Muscle layer of colon (tissue), 2 donors: ENCODE measurements at regions not wholly inside any gene's neighbourhood (a gene's known extent, or its start where the extent isn't known, plus 50 kb on each side); places are given as distances from the start of the nearest gene placed in this dataset.

Experiments
- H3K27ac ChIP-seq: one replicate; pipeline ENCODE4 v1.7.0; 2013; ENCODE audit warnings: low read depth, mild to moderate bottlenecking, low read length, moderate library complexity
- H3K27me3 ChIP-seq, 2 donors: one replicate each; pipeline ENCODE4 v1.7.0; 2013; ENCODE audit warnings: low read length in 2 of 2, mild to moderate bottlenecking in 2 of 2; ENCODE audit not compliant: insufficient read depth in 2 of 2, control insufficient read depth in 1 of 2
- H3K36me3 ChIP-seq: one replicate; pipeline ENCODE4 v1.7.0; 2013; ENCODE audit warnings: mild to moderate bottlenecking, low read length; ENCODE audit not compliant: insufficient read depth
- H3K4me1 ChIP-seq: one replicate; pipeline ENCODE4 v1.7.0; 2013; ENCODE audit warnings: mild to moderate bottlenecking, low read length; ENCODE audit not compliant: insufficient read depth
- H3K4me3 ChIP-seq, 2 donors: one replicate each; pipeline ENCODE4 v1.7.0; 2013; ENCODE audit warnings: low read length in 2 of 2, low read depth in 1 of 2, mild to moderate bottlenecking in 1 of 2, moderate library complexity in 1 of 2
- H3K9ac ChIP-seq: one replicate; pipeline ENCODE4 v1.7.0; 2013; ENCODE audit warnings: low read length
- H3K9me3 ChIP-seq: one replicate; pipeline ENCODE4 v1.7.0; 2013; ENCODE audit warnings: mild to moderate bottlenecking, low read length
- donor health status: abdominal sarcoma.
- donor health status: Adenocarcinoma of cecum.

DNA sequence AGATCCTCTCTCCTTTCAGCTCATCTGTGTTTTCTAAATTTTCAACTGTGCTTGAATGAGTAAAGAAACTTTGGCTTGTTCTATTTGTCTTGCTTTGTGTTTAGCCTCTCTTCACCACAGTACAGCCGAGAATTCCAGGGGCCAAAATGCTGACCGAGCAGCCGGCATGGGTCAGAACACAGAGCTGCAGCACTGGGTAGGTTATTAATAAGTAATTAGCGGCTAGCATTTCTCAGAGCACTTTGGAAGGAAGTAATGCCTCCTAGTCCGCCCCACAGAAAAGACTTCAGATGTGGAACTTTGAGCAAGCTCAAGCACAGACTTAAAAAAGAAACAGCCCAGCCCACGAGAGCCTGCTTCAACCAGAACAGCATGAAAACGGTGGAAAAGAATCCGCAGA, 343.9 kb downstream of the ARRDC4 start:
- H3K4me3 ChIP-seq, result no peak overlapping the region
- H3K9me3 ChIP-seq, result no peaks in the 10 kb centered on the region
- H3K36me3 ChIP-seq, result no peaks in the 10 kb centered on the region
- peaks cover 4% of the 10 kb centered on the region for H3K4me1 ChIP-seq
- H3K9ac ChIP-seq, result no peak overlapping the region
- H3K27ac ChIP-seq, result no peak overlapping the region
- no peaks in the 10 kb centered on the region for H3K27me3 ChIP-seq

DNA sequence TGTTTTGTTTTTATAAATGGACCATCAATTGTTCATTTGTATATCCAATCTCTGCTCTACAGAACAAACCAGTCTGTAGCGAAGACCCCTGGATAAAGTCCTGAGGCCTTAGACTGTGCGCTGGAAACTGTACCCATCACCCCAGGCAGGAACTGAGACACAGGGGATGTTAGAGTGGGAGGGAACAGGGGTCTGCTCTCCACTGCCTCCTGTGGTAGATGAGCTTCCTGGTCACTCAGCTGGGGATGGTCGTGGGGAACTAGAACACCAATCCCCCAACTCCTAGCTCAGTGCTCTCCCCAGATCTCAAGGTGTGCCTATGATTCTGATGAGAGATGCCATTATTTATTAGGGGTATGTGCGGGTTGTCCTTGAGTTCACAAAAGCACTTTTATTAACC, 340.2 kb upstream of the IGF1R start:
- Histone ChIP-seq H3K36me3 (no peaks in the 10 kb centered on the region), H3K27me3 (no peaks in the 10 kb centered on the region), H3K9me3 (no peaks in the 10 kb centered on the region), H3K4me3 (no peak overlapping the region), H3K9ac (no peak overlapping the region), H3K27ac (no peak overlapping the region), H3K4me1 (peaks cover 10% of the 10 kb centered on the region)

DNA sequence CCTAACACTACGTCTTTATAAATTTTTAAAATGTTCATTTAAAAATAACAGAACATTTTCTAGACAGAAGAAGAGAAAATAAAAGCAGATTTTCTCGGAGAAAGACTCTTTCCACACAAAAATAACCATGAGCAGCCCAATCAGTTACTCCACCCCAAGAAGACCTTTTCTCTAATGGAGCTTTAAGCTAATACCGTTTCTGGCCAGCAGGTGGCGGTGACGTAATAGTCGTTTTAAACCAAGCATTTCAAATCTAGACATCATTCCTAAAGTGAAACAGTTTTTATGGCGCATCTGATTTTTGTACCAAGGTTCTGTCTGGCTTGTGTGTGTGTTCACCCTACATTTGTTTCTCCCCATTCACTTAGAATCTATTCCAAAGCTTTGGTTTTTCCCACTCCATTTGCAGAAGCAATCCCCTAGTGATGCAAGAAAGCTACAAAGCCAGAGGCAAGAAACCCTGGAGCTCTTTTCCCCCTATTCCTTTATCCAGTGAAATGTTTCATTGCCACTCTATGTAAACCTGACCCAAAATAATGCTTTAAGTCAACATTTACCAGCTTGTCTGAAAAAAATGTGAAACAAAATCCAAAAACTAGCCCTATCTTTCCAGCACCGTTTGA, 336.7 kb upstream of the IGF1R start:
- Histone ChIP-seq H3K36me3 (no peaks in the 10 kb centered on the region), H3K4me1 (peaks cover 6% of the 10 kb centered on the region), H3K9me3 (no peaks in the 10 kb centered on the region), H3K9ac (no peak overlapping the region), H3K27me3 (no peaks in the 10 kb centered on the region), H3K4me3 (no peak overlapping the region), H3K27ac (no peak overlapping the region)

DNA sequence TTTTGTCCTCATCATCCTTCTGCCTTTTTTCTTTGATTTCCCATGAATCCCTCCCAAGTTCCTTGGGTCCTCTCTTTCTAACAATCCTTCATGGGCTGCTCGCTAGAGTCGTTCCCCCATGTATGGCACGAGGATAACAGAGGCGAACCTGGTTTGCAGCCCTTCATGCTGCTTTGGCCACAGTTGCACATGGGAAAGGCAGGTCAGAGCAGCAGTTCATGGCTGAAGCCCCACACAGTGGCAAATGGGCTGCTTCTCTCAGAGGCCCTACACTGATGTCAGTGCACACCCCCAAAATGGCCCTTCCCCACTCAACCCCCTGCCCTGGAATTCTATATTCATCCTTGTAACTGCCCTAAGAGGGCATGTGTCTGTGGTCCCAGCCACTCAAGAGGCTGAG, 335.4 kb upstream of the IGF1R start:
- H3K27ac ChIP-seq, result no peak overlapping the region
- no peaks in the 10 kb centered on the region for H3K9me3 ChIP-seq
- no peak overlapping the region for H3K9ac ChIP-seq
- H3K36me3 ChIP-seq, result no peaks in the 10 kb centered on the region
- peaks cover 6% of the 10 kb centered on the region for H3K4me1 ChIP-seq
- no peaks in the 10 kb centered on the region for H3K27me3 ChIP-seq
- H3K4me3 ChIP-seq, result no peak overlapping the region

DNA sequence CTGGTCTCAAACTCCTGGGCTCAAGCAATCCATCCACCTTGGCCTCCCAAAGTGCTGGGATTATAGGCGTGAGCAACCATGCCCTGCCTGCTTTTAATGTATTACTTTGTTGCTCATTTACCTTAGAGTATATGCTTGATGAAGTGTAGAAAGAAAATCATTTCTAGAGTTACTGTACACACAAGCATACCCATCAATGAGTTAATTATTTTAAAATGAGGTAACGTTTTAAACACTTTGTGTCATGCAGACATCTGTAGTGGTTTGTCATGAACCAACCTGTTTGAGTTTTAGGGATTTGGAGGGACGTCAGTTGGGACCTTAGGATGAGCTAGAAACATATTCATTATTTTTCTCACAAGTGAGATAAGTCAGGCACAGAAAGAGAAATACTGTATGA, 332.4 kb upstream of the IGF1R start:
- Histone ChIP-seq H3K27ac (no peak overlapping the region), H3K9me3 (no peaks in the 10 kb centered on the region), H3K27me3 (no peaks in the 10 kb centered on the region), H3K36me3 (no peaks in the 10 kb centered on the region), H3K4me3 (no peak overlapping the region), H3K4me1 (peaks cover 6% of the 10 kb centered on the region), H3K9ac (no peak overlapping the region)

DNA sequence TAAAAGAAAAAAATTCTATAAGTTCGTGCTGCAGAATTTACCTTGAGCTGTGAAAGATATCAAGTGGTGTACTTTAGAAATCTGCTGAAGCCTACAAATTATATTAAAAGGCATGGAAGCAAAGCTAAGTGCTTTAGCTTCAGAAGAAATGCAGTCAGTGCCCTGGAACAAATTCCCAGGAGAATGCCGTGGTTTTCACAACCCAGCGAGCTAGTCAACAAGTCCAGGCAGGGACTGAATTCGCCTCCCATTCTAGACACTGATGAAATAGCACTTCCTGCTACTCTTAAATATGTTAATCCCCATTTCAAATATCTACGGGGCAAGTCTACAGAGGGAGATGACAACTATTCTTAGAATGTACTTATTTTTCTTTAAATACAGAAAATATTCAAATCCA, 326.4 kb upstream of the IGF1R start:
- Histone ChIP-seq H3K27ac (no peak overlapping the region), H3K4me1 (no peaks in the 10 kb centered on the region), H3K27me3 (no peaks in the 10 kb centered on the region), H3K9me3 (no peaks in the 10 kb centered on the region), H3K36me3 (no peaks in the 10 kb centered on the region), H3K4me3 (no peak overlapping the region), H3K9ac (no peak overlapping the region)

DNA sequence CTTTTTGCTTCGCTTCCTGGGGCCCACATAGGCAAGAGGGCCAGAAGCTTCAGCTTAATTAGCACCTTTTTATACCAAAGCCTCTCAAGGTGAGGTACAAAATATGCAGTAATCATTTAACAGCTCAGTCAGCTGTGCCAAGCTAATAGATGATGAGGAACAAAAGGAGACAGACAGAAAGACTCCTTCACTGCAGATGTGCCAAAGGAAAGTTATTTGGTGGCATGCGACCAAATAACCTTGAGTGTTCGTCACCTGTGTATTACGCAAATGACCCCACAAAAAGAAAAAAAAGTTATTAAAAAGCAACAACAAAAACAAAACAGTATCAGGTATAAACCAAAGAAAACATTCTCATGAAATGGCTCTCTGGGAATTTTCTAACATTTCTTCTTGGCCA, 325.8 kb upstream of the IGF1R start:
- Histone ChIP-seq H3K4me1 (no peaks in the 10 kb centered on the region), H3K9me3 (no peaks in the 10 kb centered on the region), H3K9ac (no peak overlapping the region), H3K36me3 (no peaks in the 10 kb centered on the region), H3K27me3 (no peaks in the 10 kb centered on the region), H3K4me3 (no peak overlapping the region), H3K27ac (no peak overlapping the region)

DNA sequence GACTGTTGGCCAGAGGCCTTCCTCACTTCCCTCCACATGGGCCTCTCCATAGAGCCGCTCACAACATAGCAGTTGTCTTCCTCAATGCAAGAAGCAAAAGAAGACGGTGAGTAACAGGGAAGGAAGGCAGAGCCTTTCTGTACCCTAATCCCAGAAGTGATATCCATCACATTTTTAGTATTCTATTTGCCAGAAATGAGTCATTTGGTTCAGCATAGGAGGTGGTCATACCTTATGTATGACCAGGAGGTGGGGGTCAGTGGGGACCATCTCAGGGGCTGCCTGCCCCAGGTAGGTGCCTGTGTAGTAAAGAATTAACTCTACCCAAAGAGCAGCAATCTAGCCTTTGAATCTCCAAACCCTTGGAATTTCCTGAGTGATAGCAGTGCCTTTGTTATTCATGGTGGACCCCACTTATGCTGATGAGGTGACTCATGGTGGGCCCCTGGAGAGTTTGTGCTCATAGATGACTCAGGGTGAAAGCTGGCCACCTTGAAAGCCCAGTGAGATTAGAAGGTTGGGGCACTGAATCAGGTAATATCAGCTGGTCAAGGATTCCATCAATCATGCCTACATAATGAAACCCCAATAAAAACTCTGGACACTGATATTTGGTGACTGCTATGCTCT, 323.9 kb upstream of the IGF1R start:
- Histone ChIP-seq H3K27ac (no peak overlapping the region), H3K27me3 (no peaks in the 10 kb centered on the region), H3K9me3 (no peaks in the 10 kb centered on the region), H3K9ac (no peak overlapping the region), H3K36me3 (no peaks in the 10 kb centered on the region), H3K4me3 (no peak overlapping the region), H3K4me1 (no peaks in the 10 kb centered on the region)

DNA sequence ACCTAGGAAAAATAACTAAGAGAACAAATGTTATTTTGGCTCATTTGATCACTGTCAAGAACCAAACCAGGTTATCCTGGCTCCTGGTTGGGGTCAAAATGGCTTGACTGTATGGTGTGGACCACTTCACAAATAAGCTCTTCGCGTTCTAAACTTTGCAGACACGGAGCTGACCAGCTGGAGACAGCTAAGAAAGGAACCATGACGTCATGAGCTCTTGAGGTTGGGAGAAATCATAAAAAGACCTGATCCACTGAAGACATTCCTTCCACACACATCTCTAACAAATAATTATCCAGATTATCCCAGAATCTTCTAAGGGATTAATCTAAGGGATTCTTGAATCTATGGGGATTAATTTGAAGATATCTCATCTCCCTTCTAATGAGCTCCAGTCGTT, 321.5 kb upstream of the IGF1R start:
- H3K4me3 ChIP-seq, result no peak overlapping the region
- no peaks in the 10 kb centered on the region for H3K27me3 ChIP-seq
- H3K9me3 ChIP-seq, result no peaks in the 10 kb centered on the region
- H3K4me1 ChIP-seq, result no peaks in the 10 kb centered on the region
- no peak overlapping the region for H3K9ac ChIP-seq
- no peak overlapping the region for H3K27ac ChIP-seq
- H3K36me3 ChIP-seq, result no peaks in the 10 kb centered on the region

DNA sequence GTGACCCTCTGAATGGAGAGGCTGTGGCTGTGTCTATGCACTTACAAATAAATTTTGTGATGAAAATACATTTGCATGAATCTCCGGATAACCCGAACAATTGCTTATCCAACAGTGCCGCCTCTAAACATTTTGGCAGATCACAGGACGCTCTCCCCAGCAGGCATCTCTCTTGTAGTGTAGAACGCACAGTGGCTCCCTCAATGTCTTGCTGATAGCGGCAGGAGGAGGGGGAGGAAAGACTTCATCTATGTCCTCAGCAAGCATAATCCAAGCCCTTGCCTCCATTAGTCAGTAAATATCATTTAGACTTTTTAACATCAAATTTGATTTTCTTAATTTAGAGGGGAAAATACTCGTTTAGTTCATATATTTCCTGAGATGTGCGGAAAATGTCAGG, 318.1 kb upstream of the IGF1R start:
- Histone ChIP-seq H3K36me3 (no peaks in the 10 kb centered on the region), H3K4me3 (no peak overlapping the region), H3K9me3 (no peaks in the 10 kb centered on the region), H3K27ac (no peak overlapping the region), H3K4me1 (no peaks in the 10 kb centered on the region), H3K9ac (no peak overlapping the region), H3K27me3 (no peaks in the 10 kb centered on the region)

DNA sequence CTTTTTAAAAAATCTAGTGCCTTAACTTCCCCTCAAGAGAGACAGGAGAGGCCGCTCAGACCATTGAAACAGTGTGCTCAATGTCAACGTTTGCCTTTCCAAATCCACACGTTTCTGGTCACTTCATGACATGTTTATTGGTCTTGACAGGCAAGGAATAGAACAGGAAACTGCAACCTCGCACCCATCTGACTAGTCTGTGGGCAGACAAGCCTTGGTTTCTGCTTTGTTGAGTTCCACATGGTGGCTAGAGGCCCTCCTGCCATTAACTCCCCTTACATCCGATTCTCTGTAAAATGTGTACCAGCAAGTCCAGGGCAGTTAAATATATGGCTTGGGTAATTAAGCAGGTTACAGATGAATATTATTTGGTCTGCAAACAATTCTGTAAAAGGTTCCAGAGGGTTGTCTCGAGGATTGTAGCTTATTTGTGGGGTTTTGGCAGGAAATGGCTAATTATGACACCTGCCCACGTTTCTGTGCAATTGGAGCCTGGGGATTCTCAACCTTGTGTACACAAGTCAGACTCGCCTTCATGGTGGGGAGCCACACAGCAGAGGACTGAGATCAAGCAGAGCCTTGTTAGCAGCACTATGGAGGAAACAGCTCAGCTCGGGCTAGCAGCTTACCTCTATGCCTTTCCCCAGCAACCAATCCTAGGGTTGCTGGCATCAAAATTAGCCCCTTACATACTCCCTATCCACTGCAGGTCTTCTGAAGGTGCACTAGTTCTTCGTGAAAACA, 317.5 kb upstream of the IGF1R start:
- H3K27ac ChIP-seq, result no peak overlapping the region
- no peak overlapping the region for H3K4me3 ChIP-seq
- H3K4me1 ChIP-seq, result no peaks in the 10 kb centered on the region
- no peaks in the 10 kb centered on the region for H3K27me3 ChIP-seq
- no peak overlapping the region for H3K9ac ChIP-seq
- H3K36me3 ChIP-seq, result no peaks in the 10 kb centered on the region
- H3K9me3 ChIP-seq, result no peaks in the 10 kb centered on the region

DNA sequence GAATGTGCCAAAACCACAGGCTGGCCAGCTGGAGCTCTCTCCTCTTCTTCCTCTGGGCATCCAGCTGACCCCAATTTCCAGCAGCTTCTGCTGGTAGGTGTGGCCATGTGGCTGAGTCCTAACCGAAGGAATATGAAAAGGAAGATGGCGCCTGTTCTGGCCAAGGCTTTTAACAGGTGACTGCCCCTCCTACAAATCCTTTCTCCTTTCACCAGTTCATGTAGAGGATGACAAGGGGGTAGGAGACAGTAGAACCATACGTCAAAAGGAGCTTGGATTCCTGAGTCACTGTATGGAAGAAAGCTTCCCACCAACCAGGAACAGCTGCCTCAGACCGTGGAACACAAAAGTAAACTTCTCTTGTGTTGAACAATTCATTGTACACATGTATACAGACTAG, 316.7 kb upstream of the IGF1R start:
- Histone ChIP-seq H3K27me3 (no peaks in the 10 kb centered on the region), H3K9me3 (no peaks in the 10 kb centered on the region), H3K36me3 (no peaks in the 10 kb centered on the region), H3K4me3 (no peak overlapping the region), H3K9ac (no peak overlapping the region), H3K27ac (no peak overlapping the region), H3K4me1 (no peaks in the 10 kb centered on the region)
